PFSK-1 (cell line): ENCODE measurements at regions not wholly inside any gene's neighbourhood (a gene's known extent, or its start where the extent isn't known, plus 50 kb on each side); places are given as distances from the start of the nearest gene placed in this dataset.

Experiments
- POLR2AphosphoS5 ChIP-seq: IDR thresholded peaks from 2 replicates; pipeline ENCODE4 v1.6.1; 2012; ENCODE audit warnings: low read depth, mild to moderate bottlenecking, control low read depth, low read length, moderate library complexity
- TAF1 ChIP-seq: IDR thresholded peaks from 2 replicates; pipeline ENCODE4 v1.6.1; 2012; ENCODE audit warnings: low read length, control low read depth, borderline replicate concordance; ENCODE audit not compliant: insufficient read depth
- TF ChIP-seq, protein P1 (sequence below), 2 experiments: IDR thresholded peaks; 2 replicates each; pipeline versions ENCODE4 v1.6.1 to v1.8.0; 2011 to 2012; ENCODE audit warnings: low read depth in 2 of 2, low read length in 2 of 2, control low read depth in 1 of 2, inconsistent platforms in 1 of 2, mild to moderate bottlenecking in 1 of 2, moderate library complexity in 1 of 2; ENCODE audit not compliant: insufficient read depth in 1 of 2

DNA sequence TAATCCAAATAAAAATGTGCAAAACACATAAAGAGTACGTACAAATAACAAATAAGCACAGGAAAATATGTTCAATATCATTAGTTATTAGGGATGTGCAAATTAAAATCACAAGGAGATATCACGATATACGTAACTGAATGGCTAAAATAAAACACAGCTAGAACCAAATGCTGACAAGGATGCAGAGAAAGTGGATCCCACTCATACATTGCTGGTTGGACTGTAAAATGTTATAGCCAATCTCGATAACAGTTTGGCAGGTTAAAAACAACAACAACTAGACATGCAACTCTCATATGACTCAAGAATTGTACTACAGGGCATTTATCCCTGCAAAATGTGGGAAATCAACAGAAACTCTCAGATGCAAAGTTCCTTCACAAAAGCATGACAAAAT lies 553.9 kb downstream of the ADCYAP1 start:
- no peak for TF ChIP-seq TAF1
- no peak for TF ChIP-seq POLR2AphosphoS5
- TF ChIP-seq, protein P1, sequence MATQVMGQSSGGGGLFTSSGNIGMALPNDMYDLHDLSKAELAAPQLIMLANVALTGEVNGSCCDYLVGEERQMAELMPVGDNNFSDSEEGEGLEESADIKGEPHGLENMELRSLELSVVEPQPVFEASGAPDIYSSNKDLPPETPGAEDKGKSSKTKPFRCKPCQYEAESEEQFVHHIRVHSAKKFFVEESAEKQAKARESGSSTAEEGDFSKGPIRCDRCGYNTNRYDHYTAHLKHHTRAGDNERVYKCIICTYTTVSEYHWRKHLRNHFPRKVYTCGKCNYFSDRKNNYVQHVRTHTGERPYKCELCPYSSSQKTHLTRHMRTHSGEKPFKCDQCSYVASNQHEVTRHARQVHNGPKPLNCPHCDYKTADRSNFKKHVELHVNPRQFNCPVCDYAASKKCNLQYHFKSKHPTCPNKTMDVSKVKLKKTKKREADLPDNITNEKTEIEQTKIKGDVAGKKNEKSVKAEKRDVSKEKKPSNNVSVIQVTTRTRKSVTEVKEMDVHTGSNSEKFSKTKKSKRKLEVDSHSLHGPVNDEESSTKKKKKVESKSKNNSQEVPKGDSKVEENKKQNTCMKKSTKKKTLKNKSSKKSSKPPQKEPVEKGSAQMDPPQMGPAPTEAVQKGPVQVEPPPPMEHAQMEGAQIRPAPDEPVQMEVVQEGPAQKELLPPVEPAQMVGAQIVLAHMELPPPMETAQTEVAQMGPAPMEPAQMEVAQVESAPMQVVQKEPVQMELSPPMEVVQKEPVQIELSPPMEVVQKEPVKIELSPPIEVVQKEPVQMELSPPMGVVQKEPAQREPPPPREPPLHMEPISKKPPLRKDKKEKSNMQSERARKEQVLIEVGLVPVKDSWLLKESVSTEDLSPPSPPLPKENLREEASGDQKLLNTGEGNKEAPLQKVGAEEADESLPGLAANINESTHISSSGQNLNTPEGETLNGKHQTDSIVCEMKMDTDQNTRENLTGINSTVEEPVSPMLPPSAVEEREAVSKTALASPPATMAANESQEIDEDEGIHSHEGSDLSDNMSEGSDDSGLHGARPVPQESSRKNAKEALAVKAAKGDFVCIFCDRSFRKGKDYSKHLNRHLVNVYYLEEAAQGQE (IDR thresholded peaks at IDR 0.05; ENCODE audit: insufficient read depth in 1 of 2, low read depth in 2 of 2, low read length in 2 of 2), result no peak
